ENCODE measurements at regions not wholly inside any gene's neighbourhood (a gene's known extent, or its start where the extent isn't known, plus 50 kb on each side); places are given as distances from the start of the nearest gene placed in this dataset.

DNA sequence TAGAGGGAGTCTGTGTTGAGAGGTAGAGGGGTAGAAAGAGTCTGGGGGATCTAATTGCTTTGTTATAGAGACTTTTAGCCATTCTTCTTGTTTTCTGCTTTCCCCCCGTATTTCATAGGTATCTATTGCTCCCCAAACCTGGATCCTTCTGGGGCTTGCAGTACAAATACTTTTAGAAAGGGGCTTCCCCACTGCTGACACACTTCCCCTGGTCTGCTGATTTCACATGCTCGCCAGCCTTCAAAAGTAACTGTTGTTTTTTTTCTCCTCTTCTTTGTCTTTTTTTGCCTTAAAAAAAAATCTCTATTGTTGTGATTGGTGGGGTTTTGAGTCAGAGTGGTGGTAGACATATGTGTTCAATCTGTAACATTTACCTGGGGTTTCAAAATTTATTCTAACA, 300.6 kb upstream of the AZI2 start:
- no peak for DNase-seq

DNA sequence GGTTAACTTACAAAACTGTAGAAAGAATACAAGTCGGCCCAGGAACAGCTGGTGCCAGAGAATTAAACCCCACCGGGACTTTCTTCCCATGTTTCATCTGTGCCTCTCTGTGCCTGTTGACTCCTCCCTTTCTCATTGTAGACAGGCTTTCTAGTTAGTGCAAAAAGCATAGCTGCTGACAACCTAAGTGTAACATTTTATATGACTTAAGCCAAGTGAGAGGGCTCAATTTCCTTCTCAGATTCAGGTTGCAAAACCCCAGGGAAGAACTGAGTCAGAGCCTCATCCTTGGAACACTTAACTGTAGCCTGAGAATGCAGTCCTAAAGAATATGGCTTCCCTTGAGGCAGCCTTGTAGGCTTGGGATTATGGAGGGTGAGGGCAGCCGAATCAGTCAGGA, 302.5 kb upstream of the AZI2 start:
- DNase-seq, result no peak

DNA sequence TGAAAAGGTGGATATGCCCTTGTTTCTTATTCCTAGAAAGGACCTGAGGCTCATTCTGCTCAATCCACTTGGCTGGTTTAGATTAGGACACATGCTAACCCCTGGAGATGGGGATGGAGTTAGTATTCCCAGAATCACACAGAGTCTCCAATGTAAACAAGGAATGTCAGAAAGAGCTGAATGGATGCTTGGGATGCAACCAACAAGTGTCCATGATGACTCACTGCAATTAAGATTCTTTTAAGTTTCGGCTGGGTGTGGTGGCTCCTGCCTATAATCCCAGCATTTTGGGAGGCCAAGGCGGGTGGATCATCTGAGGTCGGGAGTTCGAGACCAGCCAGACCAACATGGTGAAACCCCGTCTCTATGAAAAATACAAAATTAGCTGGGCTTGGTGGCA, 315.5 kb upstream of the AZI2 start:
- DNase-seq, result no peak

DNA sequence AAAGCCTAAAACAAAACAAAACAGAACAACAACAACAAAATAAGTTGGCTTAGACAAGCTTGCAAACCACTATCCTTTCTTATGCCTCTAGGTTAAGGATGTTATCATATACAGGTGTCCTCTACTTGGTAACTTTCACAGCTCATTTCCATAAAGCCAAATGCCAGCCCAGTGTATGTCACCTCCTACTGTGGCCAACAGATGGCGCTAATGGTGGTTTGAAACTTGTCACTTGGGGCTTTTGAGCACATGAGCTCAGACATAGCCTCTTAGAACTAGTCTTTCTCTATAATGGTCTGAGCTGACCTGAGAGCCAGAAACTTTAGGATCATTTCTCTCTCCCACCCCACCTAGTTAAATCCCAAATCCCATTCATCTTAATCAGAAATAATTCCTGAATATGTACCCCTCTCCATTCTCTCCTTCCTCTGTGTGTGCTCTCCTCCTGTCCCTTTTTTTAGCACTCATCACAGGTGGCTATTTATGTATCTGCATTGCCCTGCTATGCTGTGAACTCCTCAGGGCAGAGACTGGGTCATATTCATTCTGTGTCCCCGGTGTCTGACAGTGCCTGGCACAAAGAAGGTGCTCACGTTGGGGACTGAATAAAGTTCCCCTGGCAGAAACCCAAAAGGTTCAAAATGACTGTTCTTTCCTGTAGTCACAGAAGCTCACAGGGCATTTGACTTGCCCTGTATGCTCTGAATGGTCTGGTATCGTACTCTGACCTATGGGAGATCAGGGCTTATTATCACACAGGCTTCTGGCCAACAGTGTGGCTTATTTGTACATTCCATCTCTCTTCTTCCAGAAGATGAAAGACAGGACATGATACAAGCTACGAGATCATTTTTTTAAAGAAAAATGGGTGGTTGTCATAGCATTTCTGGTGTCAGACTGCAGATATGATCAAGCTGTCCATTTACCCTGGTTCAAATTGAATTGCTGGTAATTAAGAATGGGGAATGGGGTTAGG, 319.3 kb upstream of the AZI2 start:
- peak; percentile 61 for DNase-seq

DNA sequence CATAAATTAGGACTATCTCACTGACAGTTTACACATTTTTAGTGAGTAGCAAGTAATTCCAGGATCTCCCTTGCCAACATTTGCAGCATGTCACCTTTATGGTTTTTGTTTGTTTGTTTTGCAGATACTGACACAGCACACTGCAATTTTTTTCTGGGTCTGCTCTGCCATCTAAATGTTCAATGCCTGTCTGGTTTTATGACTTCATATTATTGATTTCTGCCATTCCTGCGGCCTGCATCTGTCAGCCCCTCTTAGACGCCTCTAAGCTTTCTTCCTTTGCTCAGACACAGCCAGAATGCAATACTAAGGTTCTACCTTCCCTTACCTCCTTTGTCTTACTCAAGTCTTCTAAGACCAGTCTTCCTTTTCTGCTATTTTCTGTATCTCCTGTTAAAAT, 321.2 kb upstream of the AZI2 start:
- no peak for DNase-seq

DNA sequence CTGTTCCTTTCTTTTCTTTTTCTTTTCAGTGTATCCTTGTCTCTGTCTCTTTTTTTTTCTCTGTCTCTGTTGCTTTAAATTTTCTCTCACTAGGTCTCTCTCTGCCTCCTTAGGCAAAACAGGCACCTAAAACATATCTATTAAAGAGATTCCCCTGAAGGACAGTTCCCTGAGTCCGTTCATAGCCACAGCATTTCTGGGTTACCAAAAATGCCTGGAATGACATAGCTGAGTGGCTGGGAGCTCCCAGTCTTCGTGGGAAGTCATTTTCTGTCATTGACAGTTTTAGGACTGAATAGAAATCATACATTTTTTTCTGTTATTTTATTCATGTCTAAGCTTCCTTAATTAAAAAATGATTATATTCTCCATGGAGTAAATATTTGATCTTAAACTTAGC, 323.8 kb upstream of the AZI2 start:
- DNase-seq, result no peak

DNA sequence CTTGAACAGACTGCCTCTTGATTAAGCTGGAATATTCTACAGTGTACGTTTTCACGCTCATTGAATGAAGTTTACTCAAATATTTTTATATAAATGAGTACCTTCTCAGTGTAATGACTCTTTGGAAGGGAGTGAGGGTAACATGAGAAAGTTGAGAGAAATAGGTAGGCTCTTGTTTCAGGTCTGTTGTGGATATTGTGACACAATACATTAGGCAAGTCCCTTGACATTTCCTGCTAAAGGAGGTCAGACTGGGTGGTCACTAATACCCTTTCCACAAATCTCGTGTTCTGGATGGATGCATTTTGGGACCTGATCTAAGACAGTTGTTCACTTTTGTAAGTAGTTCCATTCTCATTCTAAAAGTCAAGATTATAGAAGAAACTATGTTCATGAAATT, 324.8 kb upstream of the AZI2 start:
- no peak for DNase-seq

DNA sequence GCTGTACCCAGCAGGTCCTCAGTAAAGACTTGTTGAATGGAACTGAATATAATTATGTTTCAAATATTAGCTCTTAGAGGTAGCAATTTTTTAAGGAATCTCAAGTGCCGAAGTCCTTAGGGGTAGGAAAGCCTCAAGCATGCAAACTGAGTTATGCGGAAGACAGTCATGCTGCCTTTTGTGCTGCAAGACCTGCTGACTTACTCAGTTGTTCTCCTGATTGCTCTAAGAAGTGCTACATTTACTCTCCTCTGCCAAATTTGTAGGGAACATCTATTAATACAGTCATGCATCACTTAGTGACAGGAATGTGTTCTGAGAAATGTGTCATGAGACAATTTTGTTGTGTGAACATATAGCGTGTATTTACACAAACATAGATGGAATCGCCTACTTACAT, 325.6 kb upstream of the AZI2 start:
- no peak for DNase-seq

DNA sequence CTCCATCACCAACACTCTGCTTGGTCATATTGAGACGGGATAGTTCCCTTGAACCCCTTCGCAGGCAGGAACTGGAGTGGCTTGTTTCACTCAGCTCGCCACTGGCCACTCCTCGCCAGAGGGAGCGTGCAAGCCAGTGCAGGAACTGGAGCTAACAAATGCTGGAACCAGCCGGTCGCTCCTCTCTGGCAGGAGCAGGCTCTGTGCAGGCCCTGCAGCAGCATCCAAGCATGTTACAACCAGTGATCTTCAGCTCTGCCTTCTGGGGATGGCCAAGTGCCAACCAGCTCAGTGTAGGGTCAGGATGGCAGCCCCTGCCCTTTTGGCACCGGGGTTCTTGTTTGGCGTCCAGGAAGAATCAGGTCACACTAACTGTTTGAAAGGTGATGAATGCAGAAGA, 329.0 kb upstream of the AZI2 start:
- DNase-seq, result no peak

DNA sequence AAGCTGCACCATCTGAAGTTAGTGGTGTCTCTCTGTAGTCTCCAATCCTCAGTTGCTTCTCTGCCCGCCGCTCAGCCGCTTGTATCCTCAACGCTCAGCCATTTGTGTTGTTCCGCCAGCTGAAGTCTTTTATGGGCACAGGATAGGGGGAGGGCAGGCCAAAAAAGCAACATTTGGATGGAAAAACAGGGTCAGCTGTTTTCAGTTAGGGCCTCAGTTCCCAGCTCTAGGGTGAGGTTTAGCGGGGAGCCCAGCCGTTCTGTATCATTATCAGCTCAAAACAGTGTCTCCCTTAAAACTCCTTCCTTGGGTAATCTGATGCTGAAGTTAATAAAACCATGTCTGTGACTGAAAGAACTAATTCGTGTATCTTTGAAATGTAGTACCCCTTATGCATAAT, 329.5 kb upstream of the AZI2 start:
- no peak for DNase-seq

DNA sequence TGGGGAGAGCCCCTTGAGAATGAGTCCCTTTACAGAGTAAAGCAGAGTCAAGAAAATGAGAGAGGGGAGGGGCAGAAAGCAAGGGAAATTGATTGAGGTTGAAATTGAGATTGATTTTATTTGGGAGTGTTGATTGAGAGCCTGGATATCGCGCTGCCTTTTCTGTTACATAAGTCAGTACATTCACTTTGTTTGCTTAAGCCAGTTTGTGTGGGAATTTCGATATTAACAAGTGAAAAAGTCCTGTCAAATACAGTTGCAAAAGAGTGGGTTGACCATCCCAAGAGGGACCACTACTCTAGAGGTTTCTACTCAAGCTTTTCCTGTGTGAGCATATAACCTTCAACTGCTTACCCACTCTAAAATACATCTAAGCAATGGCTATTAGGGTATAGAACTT, 331.4 kb upstream of the AZI2 start:
- no peak for DNase-seq

DNA sequence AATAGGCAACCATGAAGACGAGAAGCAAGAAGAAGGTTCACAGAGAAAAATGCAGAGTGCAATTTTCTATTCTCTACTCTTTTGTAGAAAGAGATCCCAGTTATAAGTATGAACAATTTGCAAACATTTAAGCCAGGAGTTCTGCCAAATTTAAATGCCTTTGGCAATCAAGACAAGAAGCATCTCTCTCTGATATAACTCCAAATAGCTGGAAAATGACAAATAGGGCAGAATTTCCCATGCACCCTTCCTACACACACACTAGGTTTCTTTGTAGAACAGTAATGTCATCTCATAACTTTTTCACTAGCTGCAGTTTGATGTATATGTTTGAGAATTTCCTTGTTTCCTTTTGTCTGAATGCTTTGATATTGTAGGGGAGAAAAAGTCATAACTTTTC, 333.5 kb upstream of the AZI2 start:
- no peak for DNase-seq

DNA sequence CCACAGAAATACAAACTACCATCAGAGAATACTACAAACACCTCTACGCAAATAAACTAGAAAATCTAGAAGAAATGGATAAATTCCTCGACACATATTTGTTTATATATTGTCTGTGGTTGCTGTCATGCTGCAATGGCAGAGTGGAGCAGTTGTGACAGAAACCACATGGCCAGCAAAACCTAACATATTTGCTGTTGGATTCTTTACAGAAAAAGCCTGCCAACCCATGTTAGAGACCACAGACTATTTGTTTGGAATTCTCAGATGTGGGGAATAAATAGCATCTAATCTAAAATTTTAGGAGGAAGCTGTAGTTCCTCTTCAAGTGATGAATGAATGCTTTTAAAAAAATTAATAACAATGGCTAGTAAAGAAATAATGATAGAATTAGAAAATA, 341.6 kb upstream of the AZI2 start:
- DNase-seq, result no peak

DNA sequence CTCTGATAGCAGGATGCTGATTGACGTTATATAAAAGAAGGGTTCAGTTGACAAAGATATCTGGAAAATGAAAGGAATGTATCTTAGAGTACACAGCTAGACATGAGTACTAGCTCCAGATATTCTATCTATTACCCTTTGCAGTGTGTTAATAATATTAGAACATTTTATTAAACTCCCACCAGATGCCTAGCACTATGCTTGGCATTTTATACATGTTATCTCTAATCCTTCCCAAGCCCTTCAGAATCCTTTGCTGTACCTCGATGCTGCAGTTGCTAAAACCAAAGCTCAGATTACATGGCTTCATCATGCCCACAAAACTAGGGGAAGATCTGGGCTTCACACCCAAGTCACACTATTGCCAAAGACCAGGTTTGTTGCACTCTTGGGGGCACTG, 350.1 kb upstream of the AZI2 start:
- DNase-seq, result peak; percentile 23

DNA sequence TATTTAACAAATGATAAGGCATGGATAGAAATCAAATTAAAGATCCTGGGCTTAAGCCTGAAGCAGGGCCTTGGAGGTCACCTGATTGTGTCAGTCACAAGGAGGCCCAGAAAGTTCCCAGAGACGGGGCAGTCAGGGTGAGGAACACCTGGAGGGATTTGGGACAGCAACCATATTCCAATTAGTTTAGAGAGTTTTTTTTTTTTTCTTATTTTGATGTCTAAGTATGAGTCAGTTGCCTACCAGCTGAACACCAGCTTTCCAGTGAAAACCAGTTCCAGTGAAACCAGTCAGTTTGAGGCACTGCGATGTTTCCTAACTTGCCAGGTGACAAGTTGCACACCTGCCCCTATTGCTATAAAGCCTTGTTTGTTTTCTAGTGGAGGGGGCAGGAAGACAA, 350.7 kb upstream of the AZI2 start:
- peak; percentile 88 for DNase-seq

DNA sequence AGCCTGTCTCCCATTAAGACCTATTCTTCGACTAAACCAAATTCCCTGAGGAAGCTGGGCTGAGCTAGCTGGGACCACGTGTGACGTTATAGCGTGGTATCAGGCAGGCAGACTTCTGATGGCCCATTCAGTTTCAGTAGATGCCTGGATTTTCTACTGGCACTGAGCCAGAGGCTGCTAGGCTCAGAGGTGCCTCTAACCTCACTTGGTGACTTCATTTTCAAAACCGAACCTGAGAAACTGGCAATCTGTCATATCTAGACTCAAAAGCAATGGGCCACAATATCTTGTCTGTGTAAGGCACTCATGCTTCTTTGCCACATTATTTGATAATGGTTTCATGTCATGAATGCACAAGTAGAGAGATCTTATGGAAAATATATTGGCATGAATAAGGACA, 352.1 kb upstream of the AZI2 start:
- DNase-seq, result peak; percentile 1

DNA sequence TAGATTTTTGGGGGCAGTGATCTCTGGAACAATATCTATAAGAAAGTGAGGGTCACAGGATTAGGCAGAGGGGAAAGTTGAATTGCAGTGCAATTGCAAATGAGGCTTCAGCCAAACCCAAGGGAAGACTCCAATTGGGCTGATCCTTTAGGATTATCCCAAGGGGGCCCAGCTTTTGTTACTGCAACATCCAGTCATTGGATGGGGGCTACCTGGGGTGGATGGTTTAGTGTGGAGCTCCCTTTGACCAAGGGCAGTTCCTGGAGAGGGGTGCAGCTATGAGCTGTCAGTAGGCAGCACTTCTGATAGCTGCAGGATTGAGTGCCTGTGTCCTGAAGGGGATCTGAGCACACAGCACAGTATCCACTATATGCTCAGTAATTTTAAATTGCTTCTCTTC, 355.2 kb upstream of the AZI2 start:
- DNase-seq, result no peak

DNA sequence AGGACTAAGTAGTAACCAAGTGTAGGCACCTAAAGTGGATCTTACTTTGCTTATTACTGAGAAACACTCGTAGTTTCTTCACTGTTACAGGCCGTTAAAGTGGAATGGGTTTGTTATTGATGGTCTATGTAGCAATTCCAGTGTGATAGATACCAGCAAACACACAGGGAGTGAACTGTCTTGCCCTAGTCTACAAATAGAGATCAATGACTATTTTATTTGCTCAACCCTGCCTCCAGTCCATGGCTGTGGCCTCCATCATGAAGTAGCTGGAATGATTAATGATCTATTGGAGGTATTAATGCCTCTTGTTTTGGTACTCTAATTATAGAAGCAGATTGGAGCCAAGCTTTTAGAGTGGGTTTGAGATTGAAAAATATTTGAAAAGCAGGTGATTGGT, 362.7 kb upstream of the AZI2 start:
- no peak for DNase-seq

DNA sequence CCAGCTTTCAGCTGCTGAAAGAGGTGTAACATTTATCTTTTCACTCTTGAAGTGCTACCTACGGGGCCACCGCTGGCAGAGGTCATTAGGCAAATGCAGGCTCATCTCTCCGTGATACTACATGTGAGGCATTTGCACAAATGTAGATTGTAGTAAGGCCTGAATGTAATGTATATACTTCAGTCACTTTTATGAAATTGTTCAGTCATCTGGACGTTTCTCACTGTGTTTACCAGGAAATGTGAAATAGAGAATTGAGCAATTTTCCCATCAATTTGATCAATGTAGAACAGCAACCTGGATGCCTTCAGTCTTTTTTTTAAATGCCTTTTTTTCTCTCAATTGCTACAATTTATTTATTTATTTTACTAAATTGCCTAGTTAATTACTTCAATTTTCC, 368.3 kb upstream of the AZI2 start:
- DNase-seq, result no peak

DNA sequence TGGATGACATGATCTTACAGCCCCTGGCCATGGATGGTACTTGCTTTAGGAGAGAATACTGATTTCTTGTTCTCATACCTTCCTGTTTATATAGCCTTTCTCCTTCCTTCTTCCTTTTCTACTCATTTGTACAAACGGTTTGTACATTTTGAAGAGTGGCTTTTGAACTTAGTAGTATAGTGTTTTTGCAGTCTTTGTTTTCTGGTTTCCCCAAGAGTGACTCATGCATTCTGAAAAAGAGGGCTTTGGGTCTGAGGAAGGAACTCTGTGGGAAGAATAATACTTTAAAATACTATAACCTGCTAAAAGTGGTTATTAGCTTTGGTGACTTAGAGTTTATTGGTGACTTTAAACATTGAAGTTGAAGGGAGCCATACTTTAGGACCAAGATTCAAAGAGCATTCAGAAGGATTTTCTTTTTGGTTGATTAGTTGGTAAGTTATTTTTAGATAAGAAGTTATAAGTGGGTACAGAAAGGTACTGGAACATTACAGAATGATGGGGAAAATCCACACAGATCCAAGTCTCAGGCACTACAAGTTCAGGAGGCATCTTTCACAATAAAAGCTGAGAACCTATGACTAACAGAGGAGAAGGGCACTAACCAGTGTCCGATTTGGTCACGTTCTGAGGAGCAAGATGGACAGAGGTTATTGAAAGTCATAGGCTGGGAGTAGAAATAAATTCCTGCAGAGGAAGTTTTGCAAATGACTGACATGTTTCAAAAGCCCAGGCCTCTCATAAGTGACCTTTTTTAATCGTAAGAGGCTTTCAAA, 369.6 kb upstream of the AZI2 start:
- no peak for DNase-seq

DNA sequence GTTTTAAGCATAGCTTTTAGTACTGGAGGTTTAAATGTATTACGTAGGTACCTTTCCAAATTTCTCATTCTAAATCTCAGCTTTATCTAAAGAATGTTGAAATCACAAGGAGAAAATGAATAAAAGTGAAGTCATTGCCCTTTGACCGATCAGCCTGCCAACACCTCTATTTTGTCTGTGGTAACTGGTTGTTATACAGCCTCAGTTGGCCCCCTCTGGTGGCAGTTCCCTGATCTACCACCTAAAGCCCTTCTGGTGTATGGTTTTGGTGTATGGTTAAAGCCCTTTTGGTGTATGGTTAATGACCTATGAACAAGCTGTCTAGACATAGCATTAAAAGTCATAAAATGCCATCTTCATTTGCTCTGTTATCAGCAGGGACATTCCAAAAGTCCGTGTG, 378.2 kb upstream of the AZI2 start:
- DNase-seq, result peak; percentile 67

DNA sequence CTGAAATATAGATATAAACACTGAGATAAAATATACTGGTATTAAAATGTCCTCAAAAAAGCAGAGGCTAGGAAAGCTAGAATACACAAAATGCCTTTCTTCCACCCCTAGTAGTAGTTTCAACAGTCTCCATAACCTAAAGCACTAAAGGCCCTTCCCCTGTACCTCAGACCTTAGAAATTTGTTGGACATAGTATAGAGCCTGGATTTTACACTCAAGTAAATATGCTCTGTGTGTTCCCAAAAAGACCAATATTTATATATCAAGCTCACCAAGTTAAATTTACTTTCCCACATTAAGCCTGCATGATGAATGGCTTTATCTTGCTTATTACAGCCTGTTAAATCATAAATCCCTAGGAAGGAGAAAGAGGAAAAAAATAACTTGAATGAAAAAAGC, 378.7 kb upstream of the AZI2 start:
- no peak for DNase-seq

DNA sequence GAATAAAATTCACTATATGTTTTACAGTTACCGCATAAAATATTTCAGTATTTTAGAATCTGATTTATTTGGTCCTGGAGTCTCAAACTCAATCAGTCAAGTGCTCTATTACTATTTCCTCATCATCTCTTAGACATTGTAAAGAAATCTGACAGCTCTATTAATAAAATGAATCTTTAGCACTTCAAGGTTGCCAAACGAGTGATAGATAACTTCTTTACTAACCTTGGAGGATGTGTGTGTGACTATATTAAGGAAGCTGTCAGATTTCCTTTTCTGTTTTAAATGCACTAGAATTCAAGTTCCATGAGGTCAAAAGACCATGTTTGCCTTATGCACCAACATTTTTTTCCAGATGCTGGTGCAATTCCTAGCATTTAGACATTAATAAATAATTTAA, 389.8 kb upstream of the AZI2 start:
- DNase-seq, result no peak

DNA sequence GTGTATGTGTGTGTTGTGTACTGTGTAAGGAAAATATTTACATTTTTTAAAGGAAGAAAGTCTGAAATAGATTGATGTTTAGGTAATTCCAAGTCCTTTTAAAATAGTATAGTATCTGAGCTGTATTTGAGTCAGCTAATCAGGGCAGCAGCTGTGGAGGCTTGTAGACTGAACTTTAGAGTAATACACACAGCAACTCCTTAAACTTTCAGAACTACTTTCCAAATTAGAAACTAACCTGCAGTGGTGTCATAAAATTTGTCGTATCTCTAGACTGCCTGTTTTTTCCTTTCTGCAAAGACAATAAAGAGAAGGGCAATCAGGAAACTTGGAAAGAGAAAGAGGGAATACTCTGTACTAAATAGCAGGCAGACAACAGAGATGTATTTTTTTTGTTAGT, 391.0 kb upstream of the AZI2 start:
- no peak for DNase-seq

All from DMS53 (cell line).